HG03457 (cell line): ENCODE measurements at regions not wholly inside any gene's neighbourhood (a gene's known extent, or its start where the extent isn't known, plus 50 kb on each side); places are given as distances from the start of the nearest gene placed in this dataset.
"Not testable (repeated sequence)": the region's sequence is repeated elsewhere in the genome, so short reads cannot be mapped to it uniquely, and the experiment has no call there.

Source experiments
- ATAC-seq: cut with Tn5 transposase; IDR thresholded peaks from one replicate; pipeline ENCODE4 v1.9.1; 2021; ENCODE audit warnings: moderate number of reproducible peaks; ENCODE audit not compliant: unreplicated experiment

DNA sequence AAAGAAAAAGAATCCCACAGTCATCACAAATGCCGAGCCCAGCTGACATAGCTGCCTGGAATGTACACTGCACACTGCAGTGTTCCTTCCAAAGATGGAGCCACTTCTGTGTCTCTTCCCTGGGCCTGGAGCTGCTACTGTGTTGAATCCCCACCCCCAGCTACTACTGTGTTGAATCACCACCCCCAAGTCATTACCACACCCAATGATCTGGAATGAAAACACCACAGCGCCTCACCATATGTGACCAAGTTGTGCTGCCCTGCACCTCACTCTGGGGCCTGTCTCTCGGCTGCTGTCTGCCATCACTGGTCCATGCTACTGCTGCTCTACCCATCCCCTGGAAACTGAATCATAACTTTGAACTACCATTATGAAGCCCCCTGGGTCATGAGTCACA is 861.2 kb downstream of the UQCRFS1 start:
- no peak for ATAC-seq

DNA sequence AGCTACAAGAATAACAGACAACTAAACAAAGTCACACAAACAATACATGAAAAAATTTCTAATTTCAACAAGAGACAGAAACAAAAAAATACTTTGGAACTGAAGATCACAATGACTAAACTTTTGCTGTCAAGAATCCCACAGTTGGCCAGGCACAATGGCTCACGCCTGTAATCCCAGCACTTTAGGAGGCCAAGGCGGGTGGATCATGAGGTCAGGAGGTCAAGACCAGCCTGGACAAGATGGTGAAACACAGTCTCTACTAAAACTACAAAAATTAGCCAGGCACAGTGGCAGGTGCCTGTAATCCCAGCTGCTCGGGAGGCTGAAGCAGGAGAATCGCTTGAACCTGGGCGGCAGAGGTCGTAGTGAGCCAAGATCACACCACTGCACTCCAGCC is 861.6 kb downstream of the UQCRFS1 start:
- not testable (repeated sequence) for ATAC-seq

DNA sequence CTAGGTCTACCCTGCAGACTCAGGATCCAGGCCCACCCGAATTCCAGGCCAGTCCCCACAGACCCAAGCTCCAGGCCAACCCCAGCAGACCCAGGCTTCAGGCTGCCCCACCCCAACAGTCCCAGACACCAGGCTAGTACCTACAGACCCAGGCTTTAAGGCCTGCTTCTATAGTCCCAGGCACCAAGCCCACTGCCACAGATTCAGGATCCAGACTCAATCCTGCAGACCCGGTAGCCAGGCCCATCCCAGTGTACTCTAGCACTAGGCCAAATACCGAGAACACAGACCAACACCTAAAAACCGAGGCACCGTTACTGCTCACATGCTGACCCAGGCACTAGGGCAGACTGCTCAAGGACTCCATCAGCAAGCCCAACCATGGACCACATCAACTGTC is 862.3 kb downstream of the UQCRFS1 start:
- ATAC-seq = no peak

DNA sequence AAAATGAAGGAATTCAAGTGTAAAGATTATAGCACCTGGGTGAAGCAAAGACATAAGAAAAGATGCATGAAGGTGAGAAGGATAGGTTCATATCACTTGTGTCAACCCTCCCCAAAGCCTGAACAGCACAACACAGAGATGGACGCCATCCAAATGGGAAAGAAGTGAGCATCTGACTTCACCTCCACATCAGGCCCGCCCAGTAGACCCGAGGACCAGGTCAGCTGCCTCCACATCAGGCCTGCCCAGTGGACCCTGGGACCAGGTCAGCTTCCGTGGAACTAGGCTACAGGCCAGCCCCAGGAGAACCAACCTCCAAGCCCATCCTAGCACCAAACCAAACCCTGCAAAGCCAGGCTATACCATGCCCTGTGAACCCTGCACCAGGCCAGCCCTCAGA is 862.9 kb downstream of the UQCRFS1 start:
- no peak for ATAC-seq

DNA sequence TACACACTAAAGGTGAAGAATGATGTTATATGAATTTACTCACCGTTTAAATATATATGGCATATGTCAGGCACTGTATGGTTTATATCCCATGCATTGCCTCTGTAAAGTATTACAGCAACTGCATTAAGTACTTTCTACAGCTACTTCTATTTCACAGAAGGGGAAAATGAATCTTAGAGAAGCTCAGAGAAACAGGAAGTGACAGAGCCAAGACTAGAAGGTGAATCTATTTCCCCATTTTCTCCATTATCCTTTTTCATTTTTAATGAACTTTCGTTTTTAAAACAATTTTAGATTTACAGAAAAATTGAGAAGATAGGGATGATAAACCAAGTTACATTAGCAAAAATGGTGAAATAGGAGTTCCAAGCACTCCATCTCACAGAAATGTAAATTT is 863.3 kb downstream of the UQCRFS1 start:
- ATAC-seq = no peak

DNA sequence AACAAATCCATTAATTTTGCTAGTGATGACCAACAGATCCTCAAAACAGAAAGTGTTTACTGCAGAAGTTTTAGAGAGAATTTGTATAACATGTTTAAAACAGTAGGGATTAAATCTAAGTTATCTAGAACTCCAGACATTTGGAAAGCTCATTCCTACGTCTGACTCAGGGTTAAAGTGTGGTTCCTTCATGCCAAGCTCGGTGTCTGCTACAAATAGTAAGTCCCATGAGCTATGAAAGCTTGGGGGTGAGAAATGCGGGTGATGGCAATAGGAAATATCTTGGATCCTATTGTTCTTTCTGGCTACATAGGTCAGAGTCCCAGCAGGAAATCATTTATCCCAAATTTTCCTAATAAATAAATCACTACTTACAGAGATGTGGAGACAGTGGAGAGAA is 867.1 kb downstream of the UQCRFS1 start:
- ATAC-seq = no peak

DNA sequence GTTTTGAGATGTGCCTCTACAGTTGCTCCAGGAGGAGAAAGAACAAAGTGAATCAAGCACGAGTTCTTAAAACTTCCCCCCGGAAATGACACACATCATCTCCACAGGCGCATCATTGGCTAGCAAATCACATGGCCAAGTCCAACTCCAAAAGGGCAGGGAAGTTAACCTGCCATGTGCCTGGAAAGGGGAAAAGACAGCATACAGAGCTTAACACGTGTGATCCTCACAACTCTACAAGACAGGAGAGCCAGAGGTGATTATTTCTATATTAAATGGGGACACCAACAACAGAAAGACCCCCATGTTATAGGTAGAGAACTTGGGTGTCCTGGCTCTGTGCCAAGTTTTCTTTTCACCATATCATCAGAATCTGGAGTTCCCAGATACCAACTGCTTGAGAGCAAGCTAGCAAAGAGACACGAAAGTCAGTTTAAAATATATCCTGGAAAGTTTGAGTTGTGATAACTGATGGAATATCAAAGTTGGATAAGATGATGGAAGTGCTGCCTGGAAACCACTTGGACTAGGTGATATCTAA is 871.1 kb downstream of the UQCRFS1 start:
- no peak for ATAC-seq

DNA sequence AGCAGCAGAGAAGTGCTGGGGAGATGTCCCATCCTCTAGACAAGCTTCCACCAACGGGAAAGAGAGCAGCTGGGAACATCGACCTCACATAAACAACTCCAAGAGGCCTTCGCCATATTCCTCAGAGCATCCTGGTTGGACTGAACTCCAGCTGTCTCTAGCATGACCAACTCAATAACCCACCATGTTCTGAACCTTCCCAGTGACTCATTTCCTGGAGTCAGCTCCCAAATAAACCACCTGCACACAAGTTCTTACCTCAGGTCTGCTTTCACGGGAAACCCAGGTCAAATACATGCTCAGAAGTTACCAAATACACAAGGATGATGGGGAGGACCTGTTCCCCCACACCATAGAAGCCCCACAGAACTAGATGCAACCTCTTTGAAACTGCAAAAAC is 878.5 kb downstream of the UQCRFS1 start:
- ATAC-seq = no peak

DNA sequence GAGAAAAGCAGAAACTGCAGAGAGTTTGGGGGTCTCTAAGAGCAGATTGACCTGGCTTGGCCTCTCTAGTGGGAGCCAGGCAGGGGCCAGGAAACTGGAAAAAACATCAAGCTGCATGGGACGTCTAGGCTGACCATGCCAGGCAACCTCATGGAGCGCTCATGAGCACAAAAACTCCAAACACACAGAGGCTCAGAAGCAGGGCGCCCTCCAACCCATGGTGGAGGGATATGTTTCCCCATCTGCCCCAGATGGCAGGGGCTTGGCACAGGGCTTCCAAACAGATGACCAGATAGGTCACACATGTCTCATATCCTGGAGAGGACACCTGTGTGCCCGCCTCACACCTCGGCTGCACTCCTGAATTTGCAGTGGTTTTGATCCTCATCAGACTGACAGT is 879.0 kb downstream of the UQCRFS1 start:
- no peak for ATAC-seq

DNA sequence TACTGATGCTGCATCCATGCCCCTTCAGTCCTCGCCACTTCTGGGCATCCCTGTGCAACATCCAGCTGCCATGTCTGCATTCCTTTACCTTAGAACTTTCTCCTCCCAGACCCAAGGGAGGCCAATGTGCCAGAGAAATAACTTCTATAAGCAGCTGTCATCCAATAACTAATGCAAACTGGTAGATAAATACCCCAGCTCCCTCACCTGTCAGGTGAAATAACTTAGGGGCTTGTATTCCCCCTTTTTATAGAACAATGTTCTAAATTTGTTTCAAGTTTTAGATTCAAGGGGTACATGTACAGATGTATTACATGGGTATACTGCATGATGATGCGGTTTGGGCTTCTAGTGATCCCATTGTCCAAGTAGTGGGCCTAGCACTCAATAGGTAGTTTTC is 880.1 kb downstream of the UQCRFS1 start:
- no peak for ATAC-seq

DNA sequence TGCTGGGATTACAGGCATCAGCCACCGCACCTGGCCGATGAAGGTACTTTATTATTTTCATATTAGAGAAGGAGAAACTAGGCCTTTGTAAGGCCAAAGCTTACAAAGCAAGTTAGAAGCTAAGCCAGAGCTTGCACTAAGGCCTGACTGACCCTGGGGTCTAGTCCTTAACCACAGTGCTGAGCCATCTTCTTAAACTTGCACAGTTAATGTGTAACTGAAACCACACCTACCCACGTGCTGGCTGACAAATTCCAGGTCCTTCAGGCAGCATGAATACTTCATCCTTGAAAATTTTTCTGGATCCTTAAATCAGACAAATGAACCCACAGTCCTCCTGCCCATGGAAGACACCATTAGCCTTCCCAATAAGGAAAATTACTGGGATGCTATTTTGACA is 880.6 kb downstream of the UQCRFS1 start:
- ATAC-seq = no peak

DNA sequence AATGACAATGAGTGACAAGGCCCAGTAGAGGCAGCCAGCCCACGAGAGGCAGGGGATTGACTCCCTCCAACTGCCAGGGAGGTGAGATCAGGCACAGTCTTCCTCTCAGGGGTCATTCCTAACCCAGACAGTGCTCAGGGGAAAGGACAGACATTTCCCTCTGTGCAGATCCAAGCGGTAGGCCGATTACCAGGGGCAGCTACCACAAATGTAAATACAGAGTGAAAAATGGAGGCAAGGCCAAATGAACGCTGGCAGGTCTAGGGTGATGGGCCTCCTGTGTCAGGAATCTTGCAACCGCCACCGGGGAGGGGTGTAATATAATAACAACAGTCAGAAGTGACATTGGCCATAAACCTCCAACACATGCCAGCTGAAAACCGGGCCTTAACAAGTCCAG is 881.4 kb downstream of the UQCRFS1 start:
- ATAC-seq = no peak

DNA sequence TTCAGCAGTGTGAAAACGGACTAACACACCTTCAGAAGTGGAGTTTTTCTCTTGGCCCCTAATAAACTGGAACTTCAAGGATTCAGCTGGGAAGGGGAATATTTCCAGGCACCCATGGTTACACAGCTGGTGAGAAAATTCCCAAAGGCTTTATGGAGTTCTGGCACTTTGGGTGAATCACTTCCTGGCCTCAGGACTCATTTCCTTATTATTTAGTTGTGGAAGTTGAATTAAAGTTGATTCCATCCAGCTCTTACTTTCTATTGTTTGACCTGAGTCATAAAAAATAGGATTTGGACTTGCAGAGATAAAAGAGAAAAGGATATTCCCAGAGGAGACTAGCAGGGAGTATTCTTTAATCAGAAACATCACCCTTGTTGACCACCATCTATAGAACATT is 882.1 kb downstream of the UQCRFS1 start:
- no peak for ATAC-seq

DNA sequence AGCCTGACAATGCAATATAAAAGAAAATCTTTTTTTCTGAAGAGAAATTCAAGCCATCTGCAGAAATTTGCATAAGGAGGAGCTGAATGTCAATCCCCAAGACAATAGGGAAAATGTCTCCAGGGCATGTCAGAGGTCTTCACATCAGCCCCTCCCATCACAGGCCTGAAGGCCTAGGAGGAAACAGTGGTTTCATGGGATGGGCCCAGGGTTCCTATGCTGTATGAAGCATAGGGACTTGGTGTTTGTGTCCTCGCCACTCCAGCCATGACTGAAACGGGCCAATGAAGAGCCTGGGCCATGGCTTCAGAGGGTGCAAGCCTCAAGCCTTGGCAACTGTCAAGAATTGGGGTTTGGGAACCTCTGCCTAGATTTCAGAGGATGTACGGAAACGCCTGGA is 883.5 kb downstream of the UQCRFS1 start:
- ATAC-seq = no peak

DNA sequence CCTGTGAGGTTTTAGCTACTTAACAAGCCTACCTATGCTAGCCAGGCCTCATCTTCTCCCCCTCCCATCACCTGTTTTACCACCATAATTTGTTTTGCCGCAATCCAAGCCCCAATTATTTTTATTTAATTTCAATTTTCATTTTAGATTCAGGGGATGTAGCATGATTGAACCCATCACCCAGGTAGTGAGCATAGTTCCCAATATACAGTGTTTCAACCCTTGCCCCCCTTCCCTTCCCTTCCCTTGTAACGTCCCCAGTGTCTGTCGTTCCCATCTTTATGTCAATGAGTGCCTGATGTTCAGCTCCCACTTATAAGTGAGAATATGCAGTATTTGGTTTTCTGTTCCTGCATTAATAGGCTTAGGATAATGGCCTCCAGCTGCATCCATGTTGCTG is 885.0 kb downstream of the UQCRFS1 start:
- ATAC-seq = no peak

DNA sequence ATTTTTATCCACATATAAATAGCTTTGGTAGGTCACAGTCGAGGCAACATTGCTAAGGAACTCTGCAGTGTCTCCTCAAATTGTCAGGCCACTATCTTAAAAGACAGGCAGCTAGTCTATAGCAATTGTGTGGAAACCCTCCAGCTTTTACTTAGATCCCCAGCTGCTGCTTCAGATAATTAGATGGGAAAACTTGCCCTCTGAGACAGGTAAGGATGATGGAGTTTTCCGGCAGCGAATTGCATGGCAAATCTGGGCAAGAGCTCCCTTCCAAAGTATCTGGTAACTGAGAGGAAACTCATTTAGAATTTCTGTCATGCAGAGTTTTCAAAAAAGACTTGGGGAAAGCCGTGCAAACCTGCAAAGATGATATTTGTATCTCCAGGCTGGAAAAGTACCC is 886.2 kb downstream of the UQCRFS1 start:
- ATAC-seq = no peak

DNA sequence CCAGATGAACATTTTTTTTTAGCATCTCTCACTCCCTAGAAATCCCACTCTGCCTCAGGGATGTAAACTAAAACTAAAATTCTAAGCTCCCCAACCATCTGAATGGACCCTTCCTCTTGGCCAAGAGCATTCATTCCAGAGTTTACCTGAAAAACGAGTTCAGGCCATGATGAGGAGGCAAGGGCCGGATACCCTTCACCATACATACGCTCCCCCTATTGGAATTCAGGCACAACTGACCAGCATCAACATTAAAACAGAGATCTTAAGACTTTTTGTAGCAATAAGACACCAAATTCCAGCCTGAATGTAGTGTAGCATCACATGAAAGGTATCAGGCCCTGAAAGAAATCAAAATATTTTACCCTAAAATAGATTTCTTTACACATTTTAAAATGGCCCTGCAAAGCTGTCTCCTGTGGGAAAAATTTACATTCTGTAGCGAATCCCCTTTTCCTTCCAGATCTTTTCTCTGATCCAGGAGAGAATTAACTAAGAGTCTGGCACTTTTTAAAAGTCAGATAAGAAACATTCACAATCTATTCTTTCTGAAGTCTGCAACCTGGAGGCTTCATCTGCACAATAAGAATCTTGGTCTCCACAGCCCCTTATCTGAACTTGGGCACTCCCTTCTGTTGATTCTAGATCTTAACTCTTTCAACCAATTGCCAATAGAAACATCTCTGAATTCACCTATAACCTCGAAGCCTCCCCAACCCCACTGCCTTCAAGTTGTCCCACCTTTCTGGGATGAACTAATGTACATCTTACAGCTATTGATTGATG is 888.5 kb downstream of the UQCRFS1 start:
- ATAC-seq = no peak

DNA sequence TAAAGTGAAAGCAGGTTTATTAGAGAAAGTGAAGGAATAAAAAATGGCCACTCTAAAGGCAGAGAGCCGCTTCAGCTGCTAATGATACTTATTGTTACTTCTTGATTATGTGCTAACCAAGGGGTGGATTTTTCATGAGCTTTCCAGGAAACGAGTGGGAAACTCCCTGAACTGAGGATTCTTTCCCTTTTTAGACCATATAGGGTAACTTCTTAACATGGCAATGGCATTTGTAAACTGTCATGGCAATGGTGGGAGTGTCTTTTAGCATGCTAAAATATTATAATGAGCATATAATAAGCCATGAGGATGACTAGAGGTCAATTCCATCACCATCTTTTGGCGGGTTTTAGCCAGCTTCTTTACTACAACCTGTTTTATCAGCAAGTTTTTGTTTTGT is 890.0 kb downstream of the UQCRFS1 start:
- no peak for ATAC-seq

DNA sequence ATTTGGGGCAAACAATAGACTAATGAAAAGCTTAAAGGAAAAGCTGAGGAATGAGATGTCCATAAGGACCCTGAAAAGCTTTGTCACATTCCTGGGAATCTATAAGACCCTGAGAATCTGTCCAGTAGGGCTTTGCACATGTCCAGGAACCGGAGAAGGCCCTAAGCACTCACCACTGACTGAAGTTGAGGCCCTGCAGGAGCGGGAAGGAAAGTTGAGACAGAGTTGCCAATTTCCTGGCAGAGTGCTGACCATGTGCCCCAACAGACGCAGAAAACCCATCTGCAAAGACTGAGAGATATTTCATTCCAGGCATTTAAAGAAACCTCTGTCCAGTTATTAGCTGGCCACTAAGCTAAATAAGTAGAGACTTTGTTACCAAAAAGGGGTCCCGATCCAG is 890.5 kb downstream of the UQCRFS1 start:
- no peak for ATAC-seq

DNA sequence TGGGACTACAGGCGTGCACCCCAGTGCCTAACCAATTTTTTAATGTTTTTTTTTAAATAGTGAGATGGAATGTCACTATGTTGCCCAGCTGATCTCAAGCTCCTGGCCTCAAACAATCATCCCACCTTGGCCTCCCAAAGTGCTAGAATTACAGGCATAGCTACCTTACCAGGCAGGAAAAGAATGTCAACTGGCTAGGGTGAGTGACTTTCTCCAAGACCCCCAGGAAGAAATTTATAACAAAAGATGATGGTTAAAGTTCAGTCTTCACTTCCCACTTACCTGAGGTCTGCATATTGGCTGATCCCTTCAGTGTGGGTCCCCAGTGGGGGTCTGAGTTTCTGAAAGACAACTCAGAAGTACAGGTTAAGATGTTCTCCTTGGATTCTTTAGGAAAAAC is 893.0 kb downstream of the UQCRFS1 start:
- no peak for ATAC-seq

DNA sequence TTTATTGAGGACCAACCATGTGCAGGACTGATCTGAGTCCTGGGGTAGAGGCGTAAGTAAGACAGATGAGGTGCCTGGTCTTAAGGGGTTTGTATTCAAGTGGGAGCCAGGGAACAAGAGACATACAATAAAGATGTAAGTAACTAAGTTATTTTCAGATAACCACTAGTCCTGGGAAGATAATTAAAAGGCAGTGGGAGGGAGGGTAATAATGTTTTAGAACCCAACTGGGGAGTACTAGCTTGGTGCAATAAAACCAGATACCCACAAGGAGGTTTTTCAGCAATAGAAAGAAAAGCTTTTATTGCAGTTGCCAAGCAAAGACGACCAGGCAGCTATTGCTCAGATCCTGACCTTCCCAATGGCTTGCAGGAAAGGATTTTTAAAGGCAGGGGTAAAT is 893.7 kb downstream of the UQCRFS1 start:
- no peak for ATAC-seq

DNA sequence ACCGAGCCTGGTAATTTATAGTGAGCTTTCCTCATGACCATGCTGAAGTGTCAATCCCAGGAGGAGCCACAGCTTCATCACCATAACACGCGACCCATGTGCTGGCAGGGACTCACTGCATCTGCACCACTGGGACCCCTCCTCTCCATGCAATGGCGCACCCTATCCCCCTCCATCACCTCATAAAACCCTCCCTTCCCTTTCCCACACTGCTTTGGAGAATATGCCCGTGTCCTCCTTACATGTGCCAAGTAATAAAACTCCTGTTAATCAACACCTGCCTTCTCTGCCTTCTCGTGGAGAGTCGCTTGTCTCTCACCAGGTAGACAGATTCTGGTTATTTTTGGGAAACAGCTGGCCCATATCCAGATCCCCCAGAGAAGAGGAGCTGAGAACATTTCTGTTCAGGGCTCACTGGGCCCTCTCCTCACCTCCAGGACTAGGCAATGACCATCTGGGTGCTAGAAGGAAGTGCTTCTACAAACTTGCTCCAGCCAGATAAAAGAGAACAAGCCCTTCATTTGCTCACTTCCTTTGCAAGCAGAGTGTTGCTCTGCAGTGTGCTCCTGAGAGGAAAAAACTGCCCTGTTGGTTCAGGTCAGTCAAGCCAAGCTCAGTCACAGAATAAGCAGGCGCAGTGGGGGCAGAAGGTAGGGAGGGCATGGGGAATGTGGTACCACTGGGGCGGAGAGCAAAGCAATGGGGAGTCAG is 894.3 kb downstream of the UQCRFS1 start:
- no peak for ATAC-seq
